ENCODE measurements at regions not wholly inside any gene's neighbourhood (a gene's known extent, or its start where the extent isn't known, plus 50 kb on each side); places are given as distances from the start of the nearest gene placed in this dataset.

- DNase-seq (ENCODE audit: low spot score) (no peak), FAIRE-seq (no peak)
Measured at GRCh38 chr4:188534917-188535316, 395.7 kb downstream of the TRIML1 start.

GRCh38 chr4:188536826-188537225, 397.6 kb downstream of the TRIML1 start:
- DNase-seq (ENCODE audit: low spot score) (no peak), FAIRE-seq (no peak)

- DNase-seq (ENCODE audit: low spot score) (no peak), FAIRE-seq (no peak)
Measured at GRCh38 chr4:188550296-188550695, 411.1 kb downstream of the TRIML1 start.

GRCh38 chr4:188551156-188551555, 411.9 kb downstream of the TRIML1 start:
- DNase-seq (ENCODE audit: low spot score) (no peak), FAIRE-seq (no peak)

GRCh38 chr4:188552741-188553275, 413.6 kb downstream of the TRIML1 start:
- DNase-seq (ENCODE audit: low spot score) (no peak), FAIRE-seq (no peak)

- FAIRE-seq (no peak), DNase-seq (ENCODE audit: low spot score) (no peak)
Measured at GRCh38 chr4:188554413-188554812, 415.2 kb downstream of the TRIML1 start.

- no peak for DNase-seq (ENCODE audit: low spot score)
- FAIRE-seq, result no peak
Measured at GRCh38 chr4:188573104-188573503, 433.9 kb downstream of the TRIML1 start.

GRCh38 chr4:188578657-188579056, 439.4 kb downstream of the TRIML1 start:
- DNase-seq (ENCODE audit: low spot score), result no peak
- FAIRE-seq, result no peak

- FAIRE-seq (no peak), DNase-seq (ENCODE audit: low spot score) (no peak)
Measured at GRCh38 chr4:188596021-188596420, 456.8 kb downstream of the TRIML1 start.

- DNase-seq (ENCODE audit: low spot score) (no peak), FAIRE-seq (no peak)
Measured at GRCh38 chr4:188603646-188604045, 464.4 kb downstream of the TRIML1 start.

GRCh38 chr4:188606635-188607034, 467.4 kb downstream of the TRIML1 start:
- DNase-seq (ENCODE audit: low spot score) (no peak), FAIRE-seq (no peak)

GRCh38 chr4:188611143-188611542, 471.9 kb downstream of the TRIML1 start:
- FAIRE-seq, result no peak

GRCh38 chr4:188612659-188613058, 473.4 kb downstream of the TRIML1 start:
- DNase-seq (ENCODE audit: low spot score) (no peak), FAIRE-seq (no peak)

More at GRCh38 chr4:188611143-188611542, 471.9 kb downstream of the TRIML1 start:
- no peak for DNase-seq (ENCODE audit: low spot score)

- DNase-seq (ENCODE audit: low spot score) (no peak), FAIRE-seq (no peak)
Measured at GRCh38 chr4:188613976-188614375, 474.7 kb downstream of the TRIML1 start.

- FAIRE-seq, result no peak
- no peak for DNase-seq (ENCODE audit: low spot score)
Measured at GRCh38 chr4:188619456-188620149, 480.4 kb downstream of the TRIML1 start.

- no peak for FAIRE-seq
- DNase-seq (ENCODE audit: low spot score), result no peak
Measured at GRCh38 chr4:188620608-188621007, 481.4 kb downstream of the TRIML1 start.

- no peak for DNase-seq (ENCODE audit: low spot score)
- no peak for FAIRE-seq
Measured at GRCh38 chr4:188623314-188623854, 484.1 kb downstream of the TRIML1 start.

- FAIRE-seq, result no peak
- DNase-seq (ENCODE audit: low spot score), result no peak
Measured at GRCh38 chr4:188624370-188624769, 485.1 kb downstream of the TRIML1 start.

- FAIRE-seq, result no peak
- no peak for DNase-seq (ENCODE audit: low spot score)
Measured at GRCh38 chr4:188627892-188628291, 488.7 kb downstream of the TRIML1 start.

GRCh38 chr4:188639479-188640100, 500.3 kb downstream of the TRIML1 start:
- DNase-seq (ENCODE audit: low spot score) (no peak), FAIRE-seq (no peak)

- no peak for FAIRE-seq
- DNase-seq (ENCODE audit: low spot score), result no peak
Measured at GRCh38 chr4:188647820-188648370, 508.7 kb downstream of the TRIML1 start.

GRCh38 chr4:188649635-188650034, 510.4 kb downstream of the TRIML1 start:
- FAIRE-seq (no peak), DNase-seq (ENCODE audit: low spot score) (no peak)
